HG03378 (cell line): ENCODE measurements at regions not wholly inside any gene's neighbourhood (a gene's known extent, or its start where the extent isn't known, plus 50 kb on each side); places are given as distances from the start of the nearest gene placed in this dataset.
"Not testable (repeated sequence)": the region's sequence is repeated elsewhere in the genome, so short reads cannot be mapped to it uniquely, and the experiment has no call there.

Source experiments
- ATAC-seq: cut with Tn5 transposase; IDR thresholded peaks from one replicate; pipeline ENCODE4 v1.9.1; 2021; ENCODE audit warnings: mild to moderate bottlenecking, moderate library complexity; ENCODE audit not compliant: unreplicated experiment

DNA sequence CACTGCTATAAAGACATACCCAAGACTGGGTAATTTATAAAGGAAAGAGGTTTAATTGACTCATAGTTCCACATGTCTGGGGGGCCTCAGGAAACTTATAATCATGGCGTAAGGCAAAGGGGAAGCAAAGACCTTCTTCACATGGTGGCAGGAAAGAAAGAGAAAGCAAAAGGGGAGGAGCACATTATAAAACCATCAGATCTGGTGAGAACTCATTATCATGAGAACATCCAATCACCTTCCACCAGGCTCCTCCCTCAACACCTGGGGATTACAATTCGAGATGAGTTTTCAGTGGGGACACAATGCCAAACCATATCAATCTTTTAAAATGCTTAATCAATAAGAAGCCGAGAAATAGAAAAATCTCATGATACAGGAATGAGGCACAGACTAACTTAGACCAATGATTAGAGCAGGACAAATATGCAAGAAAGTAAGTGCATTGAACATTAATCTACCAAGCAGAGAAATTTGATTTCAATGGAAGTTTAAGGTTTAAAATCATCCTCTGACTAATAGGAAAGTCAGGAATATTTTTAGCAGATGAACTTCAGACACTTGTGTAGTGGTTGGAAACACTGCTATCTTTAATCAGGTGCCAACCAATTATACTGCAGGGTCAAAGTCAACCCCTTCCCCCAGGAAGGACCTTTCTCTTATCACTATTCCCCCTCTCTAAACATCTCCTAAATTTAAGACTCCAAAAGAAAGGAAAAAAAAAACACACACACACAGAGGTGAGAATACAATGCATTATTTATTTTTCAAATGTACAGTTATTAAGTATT is 259.2 kb downstream of the IRS1 start:
- ATAC-seq, result no peak

DNA sequence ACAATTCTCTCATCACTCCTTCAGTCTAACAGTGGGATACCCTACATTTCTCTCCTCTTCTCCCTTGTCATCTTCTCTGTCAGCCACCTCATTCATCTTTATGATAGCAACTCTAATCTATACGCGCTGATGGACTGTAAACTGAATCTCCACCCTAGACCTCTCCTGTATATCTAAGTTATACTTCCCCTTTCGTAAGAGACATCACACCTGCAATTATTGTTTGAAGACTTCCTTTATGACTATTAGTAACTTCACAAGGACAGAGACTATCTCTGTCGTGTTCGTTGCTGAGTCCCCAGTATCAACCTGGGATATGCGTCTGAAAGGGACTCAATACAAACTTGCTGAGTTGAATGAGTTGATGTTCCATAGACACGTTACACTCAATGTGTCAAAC is 263.2 kb downstream of the IRS1 start:
- no peak for ATAC-seq

DNA sequence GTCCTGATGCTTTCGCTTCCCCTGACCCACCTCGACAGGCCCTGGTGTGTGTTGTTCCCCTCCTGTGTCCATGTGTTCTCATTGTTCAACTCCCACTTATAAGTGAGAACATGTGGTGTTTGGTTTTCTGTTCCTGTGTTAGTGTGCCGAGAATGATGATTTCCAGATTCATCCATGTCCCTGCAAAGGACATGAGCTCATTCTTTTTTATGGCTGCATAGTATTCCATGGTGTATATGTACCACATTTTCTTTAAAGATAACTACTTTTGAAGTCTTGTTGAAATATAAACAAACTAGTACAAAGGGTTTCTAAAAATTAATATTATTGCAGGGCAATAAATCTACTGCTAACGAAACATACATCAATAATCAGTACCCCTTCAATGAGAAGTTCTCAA is 266.6 kb downstream of the IRS1 start:
- not testable (repeated sequence) for ATAC-seq

DNA sequence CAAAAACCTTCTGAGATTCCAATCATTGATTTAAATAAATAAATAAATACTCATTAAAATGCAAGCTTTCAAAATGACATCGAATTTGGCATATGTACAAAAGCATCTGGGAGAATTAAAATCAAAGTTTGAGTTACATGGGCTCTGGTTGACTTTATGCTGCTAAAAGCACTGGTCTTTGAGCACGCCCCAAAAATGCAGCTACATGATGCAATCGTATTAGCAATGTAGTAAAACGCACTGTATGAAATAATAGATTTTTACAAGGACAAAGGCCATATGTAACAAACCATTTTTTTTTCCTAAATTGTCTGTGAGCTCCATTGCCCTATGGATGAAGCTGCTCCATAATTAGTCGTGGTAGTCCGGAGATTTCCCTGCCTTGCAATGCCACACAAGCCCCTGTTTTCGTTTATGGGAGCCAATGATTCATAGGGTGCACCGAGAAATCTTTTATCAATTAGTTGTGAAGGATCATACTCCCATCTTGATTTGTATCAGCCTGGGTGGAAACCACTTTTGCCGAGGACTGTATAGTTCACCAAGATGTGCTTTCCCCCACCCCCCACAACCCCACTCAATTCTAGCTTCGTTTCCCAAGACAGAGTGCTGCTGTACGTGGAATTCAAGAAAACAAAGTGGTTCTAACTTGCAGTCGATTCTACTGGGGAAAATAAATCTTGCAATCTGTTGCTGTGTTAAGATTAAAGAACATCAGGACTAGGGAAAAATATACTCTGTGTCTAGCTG is 268.4 kb downstream of the IRS1 start:
- no peak for ATAC-seq

DNA sequence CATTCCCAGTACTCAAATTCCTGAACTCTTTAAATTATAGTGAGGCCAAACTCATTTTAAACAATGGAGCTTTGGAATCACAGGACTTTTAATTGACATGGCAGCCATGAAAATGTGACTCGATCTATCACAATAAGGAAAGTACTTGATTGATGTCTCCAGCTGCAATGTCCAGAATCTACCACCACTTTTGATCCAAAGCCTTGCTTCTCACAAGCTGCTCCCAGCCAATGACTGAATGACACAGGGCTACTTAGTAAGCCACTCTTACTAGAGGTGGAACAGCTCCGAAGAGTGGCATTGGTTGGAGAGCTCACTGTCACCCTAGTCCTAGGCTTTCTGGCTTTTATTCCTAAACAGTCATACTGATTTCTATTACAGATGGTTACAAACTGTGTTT is 270.1 kb downstream of the IRS1 start:
- ATAC-seq, result no peak

DNA sequence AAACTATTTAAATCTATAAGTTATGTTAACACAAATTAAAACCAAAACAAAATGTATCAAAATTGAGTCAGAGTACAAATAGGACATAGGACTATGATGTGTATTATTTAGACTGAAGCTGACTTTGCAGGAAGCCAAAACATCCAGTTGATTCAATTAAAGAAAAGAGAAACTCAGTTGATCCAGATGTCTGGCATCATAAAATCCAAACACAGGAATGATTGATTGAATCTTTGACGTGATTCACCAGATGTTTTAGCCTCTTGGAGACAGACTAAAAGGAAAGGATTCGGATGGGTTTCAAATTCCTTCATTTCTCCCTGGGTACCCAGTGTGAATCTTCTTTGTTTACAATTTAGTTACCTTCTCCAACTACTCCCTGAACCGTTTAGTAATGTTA is 272.9 kb downstream of the IRS1 start:
- ATAC-seq, result no peak

DNA sequence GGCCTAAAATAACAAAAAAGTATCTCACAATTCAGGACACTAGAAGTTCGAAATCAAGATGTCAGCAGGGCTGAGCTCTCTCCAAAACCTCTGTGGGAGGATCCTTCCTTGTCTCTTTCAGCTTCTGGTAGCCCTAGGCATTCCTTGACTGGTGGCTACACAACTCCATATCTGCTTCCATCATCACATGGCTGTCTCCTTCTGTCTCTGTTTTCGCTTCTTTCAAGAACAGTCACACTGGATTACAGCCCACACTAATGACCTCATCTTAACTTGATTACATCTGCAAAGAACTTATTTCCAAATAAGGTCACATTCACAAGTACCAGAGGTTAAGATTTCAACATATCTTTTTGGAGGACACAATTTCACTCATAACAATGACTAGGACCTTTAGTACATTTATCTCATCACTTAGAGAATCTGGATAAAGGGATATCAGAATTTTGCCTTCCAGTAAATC is 275.2 kb downstream of the IRS1 start:
- ATAC-seq, result no peak

DNA sequence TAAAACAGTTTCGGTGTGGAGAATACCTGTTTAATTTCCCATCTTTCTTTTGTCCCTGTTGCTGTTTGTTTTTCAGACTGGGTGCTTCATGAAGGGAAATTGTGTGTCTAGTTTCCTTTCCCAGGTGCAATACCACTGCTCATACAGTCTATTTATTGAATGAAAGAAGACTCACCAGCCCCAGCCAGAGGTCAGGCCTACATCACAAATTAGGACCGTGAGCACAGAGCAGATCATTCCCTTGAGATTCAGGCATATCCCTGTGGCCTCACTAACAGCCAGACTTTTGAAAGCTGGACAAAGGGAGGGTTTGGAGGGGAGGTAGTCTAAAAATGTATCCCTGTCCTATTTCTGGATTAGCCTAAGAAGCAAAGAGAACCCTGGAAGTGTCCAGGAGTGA is 278.9 kb downstream of the IRS1 start:
- ATAC-seq, result no peak

DNA sequence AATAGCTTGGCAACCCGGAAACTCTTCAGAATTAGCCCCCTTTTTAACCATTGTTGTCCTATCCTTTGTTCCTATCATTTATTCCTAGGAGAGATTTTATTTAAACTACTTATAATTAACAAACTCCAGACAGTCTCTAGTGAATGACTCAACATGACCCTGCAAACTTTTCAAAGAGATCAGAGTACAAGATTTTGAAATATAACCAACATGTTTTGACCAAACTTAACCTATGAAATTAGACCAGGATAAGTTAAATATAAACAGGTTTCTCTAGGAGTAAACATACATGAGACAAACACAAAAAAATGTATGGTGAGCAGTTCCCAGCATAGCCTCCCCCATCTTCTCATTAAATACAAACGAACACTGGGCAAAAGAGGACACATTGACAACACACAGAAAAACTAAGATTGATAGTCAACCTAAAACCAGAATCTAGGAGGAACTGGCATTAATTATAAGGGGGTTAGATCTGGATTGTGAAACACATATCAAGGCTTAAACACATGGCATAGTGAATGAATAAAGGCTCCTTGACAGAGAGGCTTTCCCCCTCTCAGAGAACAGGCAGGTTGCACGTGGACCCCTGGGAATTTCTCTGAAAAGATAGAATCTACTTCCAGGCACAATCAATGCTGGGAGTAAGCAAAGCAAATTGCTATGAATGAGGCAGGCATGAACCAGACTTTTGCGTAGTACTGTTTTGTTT is 284.1 kb downstream of the IRS1 start:
- ATAC-seq, result no peak

DNA sequence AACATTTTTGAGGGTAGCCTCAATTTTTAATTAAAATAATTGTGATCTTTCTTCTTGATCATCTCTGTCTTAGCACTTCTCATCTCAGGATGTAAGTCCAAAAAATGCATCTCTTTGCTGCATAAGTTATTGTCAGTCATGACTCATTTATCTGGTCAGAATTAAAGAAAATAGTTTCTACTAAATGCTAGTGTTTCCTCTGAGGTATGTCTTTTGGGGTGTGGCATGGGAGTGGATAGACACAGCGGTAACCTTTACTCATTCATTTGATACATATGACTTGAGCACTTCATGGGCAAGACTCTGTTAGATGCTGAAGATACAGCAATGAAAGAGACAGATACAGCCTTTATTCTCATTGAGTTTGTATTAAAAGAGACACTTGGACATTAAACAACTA is 284.7 kb downstream of the IRS1 start:
- ATAC-seq, result no peak

DNA sequence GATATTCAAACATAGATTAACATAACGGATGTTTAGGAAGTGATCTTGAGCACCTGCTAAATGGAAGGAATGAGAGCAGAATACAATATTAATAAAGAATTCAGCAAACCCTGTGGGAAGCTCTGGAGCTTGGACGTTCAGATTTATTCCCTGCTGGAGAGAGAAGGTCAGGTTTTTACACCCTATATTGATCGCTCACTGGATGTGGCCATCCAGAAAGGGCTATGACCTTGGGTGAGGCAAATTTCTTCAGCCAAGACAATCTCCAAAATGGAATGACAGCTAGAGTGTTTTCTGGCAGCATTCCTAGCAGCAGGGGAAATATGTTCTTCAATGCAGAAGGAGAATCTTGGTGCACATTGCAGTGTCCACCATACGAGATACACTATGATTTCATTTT is 288.3 kb downstream of the IRS1 start:
- ATAC-seq, result no peak

DNA sequence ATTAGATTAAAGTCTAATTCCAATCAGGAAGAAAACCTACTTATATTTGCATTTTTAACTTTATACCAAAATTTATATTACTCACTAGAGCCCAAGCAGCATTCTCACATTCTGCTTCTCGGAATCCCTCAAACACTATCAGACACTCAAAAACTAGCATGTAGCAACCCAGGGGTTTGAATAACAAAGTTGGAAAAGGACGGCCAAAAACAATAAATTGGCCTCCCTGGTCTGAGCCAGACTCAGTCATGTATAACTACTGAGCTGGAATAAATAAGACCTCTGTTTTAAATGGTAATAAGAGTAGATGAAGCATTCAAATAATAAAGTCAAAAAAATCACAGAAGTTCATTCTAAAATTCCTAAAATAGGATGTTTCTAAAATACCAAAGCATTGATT is 290.9 kb downstream of the IRS1 start:
- ATAC-seq, result no peak

DNA sequence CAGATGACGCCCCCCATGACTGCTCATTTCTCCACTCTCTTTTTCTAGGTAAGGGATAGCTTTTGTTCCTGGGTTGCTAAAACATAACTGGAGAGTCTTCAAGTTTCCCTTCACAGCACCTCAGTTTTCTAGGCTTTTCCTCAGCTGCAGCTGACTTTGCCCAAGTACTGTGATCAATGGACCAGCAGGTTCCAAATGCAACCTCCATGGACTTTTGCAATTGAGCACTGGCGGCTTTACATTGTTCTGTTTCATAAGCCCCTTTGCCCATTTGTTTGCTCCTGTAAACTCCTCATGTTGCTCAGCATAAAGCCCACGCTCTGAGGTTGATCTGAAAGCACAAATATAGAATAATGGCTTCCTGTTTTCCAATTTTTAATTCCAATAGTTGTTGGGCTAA is 291.6 kb downstream of the IRS1 start:
- no peak for ATAC-seq

DNA sequence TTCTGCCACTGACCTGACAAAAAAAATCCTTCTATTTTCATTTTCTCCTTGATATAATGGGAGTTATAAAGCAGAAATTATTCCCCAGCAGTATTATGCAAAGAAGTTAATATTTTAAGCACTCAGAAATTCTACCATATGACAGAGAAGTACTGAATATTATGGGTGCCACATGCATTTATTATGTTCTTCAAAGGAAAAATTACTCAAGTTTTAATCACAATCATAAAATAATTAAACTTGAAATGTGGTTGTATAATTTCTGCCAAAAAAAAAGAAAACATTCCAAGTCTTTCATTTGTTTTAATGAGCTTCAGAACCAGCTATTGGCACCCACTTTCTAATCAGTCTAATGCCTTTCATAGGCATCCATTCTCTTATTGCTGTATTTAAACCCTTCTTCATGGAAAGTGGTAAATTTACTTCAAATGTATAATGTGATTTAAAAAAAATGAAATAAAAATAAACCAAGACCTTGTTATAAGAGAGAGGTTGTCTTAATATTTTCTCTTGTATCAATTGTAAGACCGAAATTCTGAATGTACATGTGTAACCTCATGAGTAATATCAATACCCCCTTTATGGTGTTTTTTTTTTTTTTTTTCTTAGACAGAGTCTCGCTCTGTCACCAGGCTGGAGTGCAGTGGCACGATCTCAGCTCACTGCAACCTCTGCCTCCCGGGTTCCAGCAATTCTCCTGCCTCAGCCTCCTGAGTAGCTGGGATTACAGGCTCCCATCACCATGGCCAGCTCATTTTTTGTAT is 302.3 kb downstream of the IRS1 start:
- ATAC-seq, result no peak

DNA sequence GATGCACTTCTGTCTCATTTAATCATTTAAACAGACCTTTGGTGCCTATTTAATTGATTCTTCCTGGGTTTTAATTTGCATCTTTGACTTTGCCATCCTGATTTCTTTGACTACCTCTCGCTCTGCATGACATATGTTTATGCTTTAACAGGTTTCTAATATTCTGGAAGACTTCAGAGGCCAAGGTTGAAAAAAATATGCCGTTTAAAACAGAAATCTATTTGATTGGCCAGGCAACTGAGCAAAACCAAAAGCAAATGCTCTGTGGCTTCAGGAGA is 303.4 kb downstream of the IRS1 start:
- no peak for ATAC-seq

DNA sequence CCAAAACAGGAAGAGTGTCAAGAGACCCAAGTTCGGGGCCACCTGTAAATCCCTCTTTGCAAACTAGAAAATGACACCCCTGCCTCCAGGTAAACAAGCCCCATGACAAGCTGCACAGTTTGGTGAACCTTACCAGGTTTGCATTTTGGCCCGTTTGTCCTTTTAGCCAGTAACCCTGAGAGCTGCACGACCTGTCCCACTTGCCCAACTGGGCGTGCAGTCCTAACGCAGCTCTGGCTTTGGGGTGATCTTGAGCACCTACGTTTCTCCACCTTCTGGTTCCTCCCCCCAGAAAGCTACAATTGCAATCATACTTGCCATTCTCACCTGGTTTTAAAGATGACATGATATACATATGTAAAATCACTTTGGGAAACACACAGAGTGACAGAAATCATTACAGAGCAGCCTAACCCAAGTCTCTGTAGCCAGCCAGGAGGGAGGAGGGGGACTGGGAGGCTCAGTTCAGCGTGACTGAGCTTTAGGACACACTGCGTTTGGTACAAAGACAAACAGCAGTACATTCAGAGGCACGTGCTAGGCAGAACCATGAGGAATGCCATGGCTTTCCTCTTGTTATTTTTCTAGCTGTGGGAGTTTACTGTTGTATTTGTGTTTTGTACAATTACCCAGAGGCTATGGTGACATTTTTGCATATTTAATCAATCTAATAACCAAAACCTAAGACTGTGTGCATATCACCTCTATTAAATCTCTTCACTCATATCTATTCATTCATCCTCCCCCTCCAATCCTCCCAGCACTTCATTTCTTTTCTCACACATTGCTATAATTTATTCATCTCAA is 304.0 kb downstream of the IRS1 start:
- no peak for ATAC-seq

DNA sequence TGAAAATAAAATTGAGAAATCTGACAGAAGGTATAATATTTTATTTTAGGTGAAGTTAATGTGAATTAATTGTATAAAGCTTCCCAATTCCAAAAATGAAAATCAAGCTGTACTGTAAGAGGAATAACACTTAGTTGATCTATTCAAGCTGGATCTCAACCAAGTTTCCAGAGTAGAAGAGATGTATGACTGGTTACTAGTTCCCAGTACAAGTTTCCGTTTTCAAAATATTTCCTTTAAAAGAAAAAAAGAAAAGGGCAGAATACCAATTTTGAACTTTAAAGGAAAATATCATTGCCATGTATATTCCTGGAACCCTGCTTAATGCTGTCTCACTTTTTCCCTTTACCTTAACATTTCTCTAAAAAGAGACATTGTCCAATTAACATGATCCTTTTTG is 308.5 kb downstream of the IRS1 start:
- ATAC-seq, result no peak

DNA sequence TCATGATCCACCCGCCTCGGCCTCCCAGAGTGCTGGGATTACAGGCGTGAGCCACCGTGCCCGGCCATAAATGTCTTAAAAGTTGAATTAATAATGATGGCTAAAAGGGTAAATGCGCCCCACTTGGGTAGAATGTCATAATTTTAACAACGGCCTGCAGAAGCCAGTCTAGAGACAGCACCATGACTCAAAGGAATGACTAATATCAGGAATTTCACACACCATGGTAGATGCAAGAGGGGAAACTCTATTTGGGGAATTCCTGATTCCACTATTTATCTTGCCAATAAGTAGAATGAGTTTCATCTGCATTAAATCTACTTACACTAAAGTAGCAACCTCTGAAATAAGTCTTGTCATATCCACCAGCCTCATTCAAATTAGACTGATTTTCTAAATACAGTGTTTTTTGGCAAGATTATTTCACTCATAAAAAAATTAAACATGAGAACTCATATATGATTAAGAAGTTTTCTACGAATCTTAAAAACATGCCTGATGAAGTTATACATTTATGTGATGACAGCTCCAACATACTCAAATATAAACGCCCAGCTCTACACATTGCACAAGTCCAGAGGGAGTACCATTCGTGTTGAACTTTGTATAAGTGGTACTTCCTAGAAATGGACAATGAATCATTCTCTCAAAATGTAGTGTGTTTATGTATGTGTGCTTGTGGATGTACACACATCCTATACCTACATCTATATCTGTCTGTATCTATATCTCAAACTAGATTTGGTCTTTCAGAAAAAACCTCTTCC is 309.7 kb downstream of the IRS1 start:
- peak; percentile 79 for ATAC-seq

DNA sequence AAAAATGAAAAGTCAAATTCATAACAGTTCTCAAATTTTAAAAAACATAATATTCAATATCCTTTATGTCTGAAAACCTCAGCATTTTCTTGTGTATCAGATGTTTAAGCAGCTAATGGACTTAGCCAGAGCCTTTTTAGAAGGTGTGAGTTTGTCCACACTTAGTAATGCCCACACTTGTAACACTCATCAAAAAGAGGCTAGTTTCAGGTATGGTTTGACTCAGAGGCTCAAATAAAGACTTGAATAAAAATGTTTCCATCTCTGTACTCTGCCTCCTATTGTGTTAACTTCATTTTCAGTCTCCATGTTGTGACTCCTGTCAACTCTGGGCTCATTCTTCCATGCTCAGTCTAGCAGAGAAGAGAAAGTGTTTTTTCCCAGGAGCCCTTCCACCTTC is 311.6 kb downstream of the IRS1 start:
- peak; percentile 65 for ATAC-seq

DNA sequence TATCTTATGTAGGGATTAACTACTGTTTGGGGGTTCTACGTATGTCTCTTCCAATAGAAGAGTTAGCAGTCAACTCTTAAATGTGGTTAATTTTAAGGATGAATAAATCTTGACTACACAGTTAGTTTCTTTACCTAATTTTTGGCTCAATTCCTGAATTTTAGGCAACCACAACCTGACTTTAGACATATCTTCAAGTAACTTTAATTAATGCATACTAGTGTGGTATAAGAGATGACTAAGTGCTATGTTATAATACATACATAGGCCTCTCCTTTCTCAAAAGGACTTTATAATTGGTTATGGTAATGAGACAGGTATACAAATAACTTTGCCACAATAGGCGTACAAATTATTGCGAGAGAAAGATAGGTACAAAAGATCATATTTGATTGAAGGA is 312.0 kb downstream of the IRS1 start:
- ATAC-seq, result no peak
